NCI-H82 treated with DMSO at 0.1 percent for 48 hours (cell line): ENCODE measurements at regions not wholly inside any gene's neighbourhood (a gene's known extent, or its start where the extent isn't known, plus 50 kb on each side); places are given as distances from the start of the nearest gene placed in this dataset.

Experiments used
- DNase-seq: peaks from one replicate; lab custom pipeline; 2025; ENCODE audit not compliant: unreplicated experiment; lab: John Stamatoyannopoulos, UW

DNA sequence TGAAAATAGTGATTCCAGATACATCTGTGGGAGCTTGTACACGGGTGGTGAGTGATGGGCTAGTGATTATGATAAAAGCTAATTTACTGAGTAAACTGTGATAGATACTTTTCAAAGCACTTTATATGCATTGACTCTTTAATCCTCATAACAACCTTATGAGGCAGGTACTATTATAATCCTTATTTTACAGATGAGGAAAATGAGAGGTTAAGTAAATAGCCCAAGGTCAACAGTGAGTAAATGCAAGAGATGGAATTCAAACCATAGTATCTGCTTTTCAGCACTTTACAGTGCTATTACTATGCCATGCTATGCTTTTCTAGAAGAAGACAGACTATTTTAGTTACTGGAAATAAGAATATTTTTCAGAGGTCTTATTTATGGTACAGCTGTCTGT, 320.9 kb upstream of the CITED2 start:
- DNase-seq, result peak; percentile 15

GRCh38 chr6:139693735-139694134, 319.3 kb upstream of the CITED2 start:
- DNase-seq, result no peak

GRCh38 chr6:139690007-139690406, 315.6 kb upstream of the CITED2 start:
- no peak for DNase-seq

DNA sequence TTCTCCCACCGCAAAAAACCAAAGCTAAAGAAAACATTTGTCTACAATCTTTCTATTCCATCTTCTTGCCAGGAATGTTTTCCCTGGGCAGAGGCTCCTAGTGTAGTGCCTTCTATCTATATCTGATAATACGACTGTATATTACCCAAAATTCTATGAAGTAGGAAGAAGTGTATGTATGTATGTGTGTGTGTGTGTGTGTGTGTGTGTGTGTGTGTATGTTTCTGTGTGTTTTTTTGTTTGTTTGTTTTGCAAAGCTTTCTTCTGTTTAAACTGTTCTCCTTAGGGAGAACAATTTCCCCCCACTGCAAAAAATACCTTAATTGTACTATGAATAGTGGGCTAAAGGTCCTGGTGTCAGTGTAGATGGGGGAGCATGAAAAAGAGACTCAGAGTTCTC, 312.6 kb upstream of the CITED2 start:
- no peak for DNase-seq

DNA sequence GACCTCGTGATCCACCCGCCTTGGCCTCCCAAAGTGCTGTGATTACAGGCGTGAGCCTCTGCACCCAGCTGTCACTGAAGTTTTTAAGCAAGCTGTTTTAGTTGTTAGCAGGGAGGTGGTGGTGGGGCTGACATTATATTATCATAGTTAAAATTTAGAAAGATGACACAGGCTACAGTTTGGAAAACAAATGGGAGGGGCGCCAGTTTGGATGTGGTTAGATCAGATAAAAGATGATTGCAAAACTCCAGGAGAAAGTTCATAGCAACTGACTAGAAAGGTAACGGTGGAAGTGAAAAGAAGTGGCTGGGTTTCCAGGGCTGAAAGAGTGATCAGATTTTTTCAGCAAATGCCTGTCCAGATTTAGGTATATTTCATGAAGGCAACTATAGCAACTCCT, 311.9 kb upstream of the CITED2 start:
- DNase-seq, result no peak

DNA sequence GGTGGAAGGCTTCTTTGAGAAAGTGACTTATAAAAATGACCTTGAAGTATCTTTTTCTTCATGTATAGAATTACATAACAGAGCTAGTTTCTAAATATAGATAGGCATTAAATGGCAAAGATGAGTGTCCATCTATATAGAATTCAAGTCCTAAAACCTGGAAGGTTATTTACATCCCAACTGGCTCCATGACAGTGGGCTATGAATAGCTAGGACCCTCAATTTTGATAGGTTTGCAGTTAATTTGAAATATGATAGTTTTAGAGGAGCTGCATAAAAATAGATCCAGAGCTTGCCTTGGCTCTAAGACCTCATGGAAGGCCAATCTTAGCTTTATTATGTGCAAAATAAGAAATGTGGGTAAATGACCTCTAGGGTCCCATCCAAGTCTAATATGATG, 310.6 kb upstream of the CITED2 start:
- DNase-seq, result no peak

DNA sequence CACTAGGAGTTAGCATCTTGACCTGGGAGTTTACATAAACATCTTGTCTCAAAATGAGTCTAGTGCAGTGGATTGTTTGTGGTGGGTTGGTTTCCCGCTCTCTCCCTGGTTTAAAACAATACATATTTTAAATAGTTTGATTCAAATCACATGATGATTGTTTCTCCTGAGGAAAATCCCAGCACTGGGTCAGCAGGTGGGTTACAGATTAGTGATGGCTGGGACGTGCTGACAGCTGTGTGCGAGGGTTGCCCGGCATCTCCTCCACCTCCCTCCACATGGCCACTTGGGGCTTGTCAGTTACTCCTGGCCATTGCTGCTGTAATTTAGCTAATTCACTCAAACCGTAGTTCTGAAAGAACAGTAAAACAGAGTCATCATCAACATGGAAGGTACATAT, 306.4 kb upstream of the CITED2 start:
- no peak for DNase-seq

- no peak for DNase-seq
These were observed 305.2 kb upstream of the CITED2 start for GRCh38 chr6:139679516-139680179.

GRCh38 chr6:139676718-139677117, 302.3 kb upstream of the CITED2 start:
- DNase-seq, result no peak

GRCh38 chr6:139666284-139666683, 291.8 kb upstream of the CITED2 start:
- no peak for DNase-seq

GRCh38 chr6:139663996-139664395, 289.5 kb upstream of the CITED2 start:
- no peak for DNase-seq

DNA sequence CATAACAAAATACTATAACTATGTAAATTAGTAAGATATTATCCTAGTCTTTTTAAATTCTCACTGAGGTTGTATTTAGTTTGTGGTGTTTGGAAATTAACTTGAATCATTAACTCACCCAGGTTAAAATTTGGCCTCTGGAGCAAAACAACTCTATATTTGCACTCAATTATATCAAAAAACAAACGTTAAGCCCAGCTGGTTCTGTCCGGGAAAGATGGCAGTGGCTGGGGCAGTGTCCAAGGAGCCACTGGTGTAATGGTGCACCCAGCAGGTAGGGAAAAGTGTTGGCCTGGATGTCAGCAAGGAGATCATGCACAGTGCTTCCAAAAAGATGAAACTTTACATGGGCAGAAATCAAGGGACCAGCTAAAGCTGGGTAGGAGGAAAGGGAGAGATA, 285.3 kb upstream of the CITED2 start:
- DNase-seq, result no peak

DNA sequence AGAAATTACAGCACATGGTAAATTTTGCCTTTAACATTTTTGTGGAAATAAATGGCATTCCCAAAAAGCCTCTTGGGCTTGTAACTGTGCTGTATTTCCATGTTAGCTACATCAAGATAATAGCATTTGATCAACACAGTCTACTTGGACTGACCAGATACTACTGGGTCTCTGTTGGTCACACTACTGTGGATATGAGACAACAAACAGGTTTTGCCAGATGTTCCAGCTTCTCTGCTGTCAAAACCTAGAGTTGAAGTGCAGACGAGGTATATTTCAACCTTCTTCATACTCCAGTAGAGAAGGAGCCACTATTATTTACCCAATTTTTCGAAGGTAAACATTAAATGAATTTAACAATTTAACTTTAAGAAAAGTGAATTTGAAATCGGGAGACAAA, 284.7 kb upstream of the CITED2 start:
- DNase-seq, result no peak

DNA sequence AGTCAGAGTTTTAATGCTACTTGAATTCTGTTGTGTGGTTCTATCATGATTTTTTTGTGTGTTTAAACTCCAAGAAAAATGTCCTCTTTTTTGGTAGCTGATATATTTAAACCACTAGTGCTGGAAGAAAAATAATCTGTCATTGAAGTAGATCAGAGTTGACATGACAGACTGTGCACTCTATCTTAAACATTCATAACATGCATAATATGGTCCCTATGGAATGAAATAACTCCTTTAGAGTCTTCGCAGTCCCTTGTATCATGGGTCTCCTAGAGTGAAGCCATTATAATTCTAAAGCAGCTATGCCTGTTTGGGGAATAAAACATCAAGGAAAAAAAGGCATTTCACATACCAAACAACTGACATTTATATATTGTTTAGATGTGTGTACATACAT, 282.7 kb upstream of the CITED2 start:
- DNase-seq, result no peak

GRCh38 chr6:139655783-139656705, 281.6 kb upstream of the CITED2 start:
- DNase-seq, result no peak

GRCh38 chr6:139654888-139655782, 280.7 kb upstream of the CITED2 start:
- no peak for DNase-seq

- DNase-seq, result no peak
These were observed 279.9 kb upstream of the CITED2 start for GRCh38 chr6:139654309-139654708.

DNA sequence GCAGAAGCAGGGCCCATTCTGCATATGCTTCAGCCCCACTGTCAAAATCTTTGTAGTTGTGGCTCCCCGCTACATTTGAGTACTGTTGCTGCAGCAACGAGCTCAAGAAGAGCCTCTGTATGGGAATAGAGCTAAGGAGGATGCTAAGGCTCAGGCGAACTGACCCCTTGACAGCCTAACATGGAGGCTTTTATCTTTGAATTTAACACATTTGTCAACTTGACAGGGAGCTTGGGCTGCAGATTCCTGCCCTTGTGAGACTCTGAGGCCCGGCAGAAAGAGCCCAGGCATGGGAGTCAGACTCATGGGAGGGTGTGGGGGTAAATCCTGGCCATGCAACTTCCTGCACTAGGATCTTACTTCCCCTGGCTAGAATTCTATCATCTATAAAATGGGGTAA, 278.7 kb upstream of the CITED2 start:
- no peak for DNase-seq

DNA sequence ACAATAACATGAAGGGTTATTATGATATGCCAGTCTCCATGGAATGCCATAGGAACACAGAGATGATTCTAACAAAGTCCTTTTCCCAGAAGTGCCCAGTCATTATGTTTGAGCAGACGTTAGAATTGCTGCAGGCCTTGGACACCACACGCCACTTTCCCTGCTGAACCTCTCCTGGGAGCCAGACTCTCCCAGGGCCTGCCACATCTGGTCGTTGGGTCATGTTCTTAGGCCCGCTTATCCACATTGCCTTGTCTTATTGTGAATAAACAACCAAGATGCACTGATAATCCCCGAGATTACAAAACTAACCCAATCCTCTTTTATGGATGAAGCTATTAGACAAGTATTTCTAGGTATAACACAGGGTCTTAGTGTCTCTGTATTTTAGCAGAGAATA, 276.5 kb upstream of the CITED2 start:
- peak; percentile 49 for DNase-seq

DNA sequence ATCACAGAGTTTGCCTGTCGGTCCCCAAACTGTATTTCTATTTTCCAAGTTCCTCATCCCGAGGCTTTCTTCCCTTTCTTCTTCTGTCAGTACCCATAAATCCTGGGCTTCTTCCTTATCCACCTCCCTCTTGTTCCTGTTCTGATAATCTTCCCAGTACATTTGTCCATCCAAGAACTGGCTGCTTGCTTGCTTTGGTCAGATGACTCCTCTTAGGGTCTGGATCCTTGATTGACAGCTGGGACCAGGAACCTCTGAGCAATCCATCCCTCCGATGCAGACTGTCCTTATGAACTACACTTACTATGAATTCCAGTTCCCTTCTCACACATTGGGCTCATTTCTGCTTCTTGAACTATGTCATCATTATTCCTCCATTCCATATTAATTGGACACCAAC, 275.3 kb upstream of the CITED2 start:
- DNase-seq, result peak; percentile 6

GRCh38 chr6:139649128-139649527, 274.7 kb upstream of the CITED2 start:
- no peak for DNase-seq
